H1 (cell line): ENCODE measurements at regions not wholly inside any gene's neighbourhood (a gene's known extent, or its start where the extent isn't known, plus 50 kb on each side); places are given as distances from the start of the nearest gene placed in this dataset.

Experiments
- CTCF ChIA-PET: fragments of 300-600 bp; sonication (Branson Sonifier 250); formaldehyde crosslinking; loops from one replicate; lab custom pipeline; 2021; ENCODE audit not compliant: partially characterized antibody; lab: Charles Lee
- POLR2A ChIA-PET: fragments of 300-600 bp; sonication (Branson Sonifier 250); formaldehyde crosslinking; loops from one replicate; lab custom pipeline; 2021; ENCODE audit warnings: inconsistent platforms; ENCODE audit not compliant: partially characterized antibody; lab: Charles Lee
- DNase-seq, 2 experiments: peaks; one replicate each; pipeline versions ENCODE4 v3.0.0 to v3.0.0-alpha.2; 2010 to 2022; ENCODE audit warnings: low spot score in 2 of 2, low read depth in 1 of 2, mixed read lengths in 1 of 2
- FAIRE-seq: peaks from 2 replicates; lab custom pipeline; 2011; peaks lifted over from hg19 to GRCh38; lab: Jason Lieb, UNC
- H2AFZ ChIP-seq: 2 replicates; pipeline ENCODE4 v1.8.1; 2012; ENCODE audit warnings: low read length, inconsistent platforms
- H2AK5ac ChIP-seq: 2 replicates; pipeline ENCODE4 v1.6.1; 2013; ENCODE audit warnings: low read depth, low read length
- H2BK120ac ChIP-seq: replicated peaks from 2 replicates; pipeline ENCODE3; 2013; ENCODE audit warnings: low read depth, low read length, inconsistent platforms
- H2BK12ac ChIP-seq: 2 replicates; pipeline ENCODE4 v1.6.1; 2013; ENCODE audit warnings: low read depth, low read length
- H2BK15ac ChIP-seq: 2 replicates; pipeline ENCODE4 v1.6.1; 2013; ENCODE audit warnings: low read length
- H2BK20ac ChIP-seq: 2 replicates; pipeline ENCODE4 v1.6.1; 2013; ENCODE audit warnings: low read length
- H2BK5ac ChIP-seq: 2 replicates; pipeline ENCODE4 v1.6.1; 2013; ENCODE audit warnings: low read depth, low read length
- H3K14ac ChIP-seq: 2 replicates; pipeline ENCODE4 v1.6.1; 2013; ENCODE audit warnings: inconsistent platforms; ENCODE audit not compliant: insufficient read length
- H3K18ac ChIP-seq: 2 replicates; pipeline ENCODE4 v1.6.1; 2013; ENCODE audit warnings: low read length; ENCODE audit errors: extremely low read depth
- H3K23ac ChIP-seq: 2 replicates; pipeline ENCODE4 v1.6.1; 2013; ENCODE audit warnings: inconsistent platforms; ENCODE audit not compliant: insufficient read length
- H3K23me2 ChIP-seq: 2 replicates; pipeline ENCODE4 v1.6.1; 2013; ENCODE audit warnings: low read depth, low read length
- H3K27ac ChIP-seq: 2 replicates; pipeline ENCODE4 v1.6.1; 2011; ENCODE audit warnings: low read depth, low read length, inconsistent platforms
- H3K27me3 ChIP-seq, 4 experiments: replicated peaks in 1 of 4; 1 replicate in 1 of 4; 2 replicates in 3 of 4; pipeline versions ENCODE4 v1.6.1 to v1.8.1; 2011 to 2013; ENCODE audit warnings: low read length in 3 of 4, mild to moderate bottlenecking in 3 of 4, inconsistent platforms in 2 of 4, mixed read lengths in 2 of 4, moderate library complexity in 1 of 4; ENCODE audit not compliant: control insufficient read depth in 3 of 4, insufficient read depth in 3 of 4; ENCODE audit errors: extremely low read depth in 1 of 4
- H3K36me3 ChIP-seq, 4 experiments: 2 replicates each; pipeline versions ENCODE4 v1.6.1 to v1.8.1; 2011 to 2013; ENCODE audit warnings: mild to moderate bottlenecking in 4 of 4, low read length in 3 of 4, moderate library complexity in 2 of 4, control low read depth in 1 of 4, inconsistent platforms in 1 of 4; ENCODE audit not compliant: insufficient read depth in 4 of 4, control insufficient read depth in 2 of 4
- H3K4ac ChIP-seq: replicated peaks from 2 replicates; pipeline ENCODE3; 2013; ENCODE audit warnings: low read length, low read depth, mixed read lengths, inconsistent platforms; ENCODE audit not compliant: insufficient read length
- H3K4me1 ChIP-seq, 4 experiments: replicated peaks in 1 of 4; 1 replicate in 1 of 4; 2 replicates in 3 of 4; pipeline versions ENCODE4 v1.6.1 to v1.8.1; 2011 to 2013; ENCODE audit warnings: low read length in 3 of 4, inconsistent platforms in 2 of 4, mixed read lengths in 1 of 4; ENCODE audit not compliant: insufficient read depth in 4 of 4, control insufficient read depth in 3 of 4
- H3K4me2 ChIP-seq, 2 experiments: 2 replicates each; pipeline versions ENCODE4 v1.6.1 to v1.8.1; 2011 to 2013; ENCODE audit warnings: low read depth in 2 of 2, low read length in 2 of 2, control low read depth in 1 of 2, inconsistent platforms in 1 of 2, mild to moderate bottlenecking in 1 of 2; ENCODE audit not compliant: insufficient read depth in 1 of 2
- H3K4me3 ChIP-seq, 4 experiments: fragments of 200-600, 300-600 bp in 1 of 4; sonication (generic), shearing (Covaris generic), sonication (Bioruptor Twin) in 1 of 4; 2 replicates each; pipeline versions ENCODE4 v1.5.1 to v1.8.1; 2011 to 2016; ENCODE audit warnings: low read length in 4 of 4, low read depth in 3 of 4, control low read depth in 2 of 4, inconsistent platforms in 2 of 4, mild to moderate bottlenecking in 2 of 4, mixed read lengths in 1 of 4, moderate library complexity in 1 of 4; ENCODE audit not compliant: insufficient read depth in 2 of 4; ENCODE audit errors: extremely low read depth in 1 of 4
- H3K56ac ChIP-seq: replicated peaks from 2 replicates; pipeline ENCODE3; 2013; ENCODE audit warnings: low read depth, mild to moderate bottlenecking, mixed read lengths, low read length, inconsistent platforms; ENCODE audit not compliant: insufficient read length
- H3K79me1 ChIP-seq: 2 replicates; pipeline ENCODE4 v1.6.1; 2013; ENCODE audit warnings: low read depth, low read length, control low read depth
- H3K79me2 ChIP-seq, 2 experiments: 2 replicates each; pipeline versions ENCODE4 v1.6.1 to v1.8.1; 2012 to 2013; ENCODE audit warnings: low read length in 2 of 2, mild to moderate bottlenecking in 2 of 2, inconsistent platforms in 1 of 2; ENCODE audit not compliant: insufficient read depth in 2 of 2, control insufficient read depth in 1 of 2
- H3K9ac ChIP-seq, 4 experiments: replicated peaks in 1 of 4; 1 replicate in 1 of 4; 2 replicates in 3 of 4; pipeline versions ENCODE4 v1.6.1 to v1.8.1; 2011 to 2013; ENCODE audit warnings: low read depth in 3 of 4, low read length in 3 of 4, control low read depth in 2 of 4, mild to moderate bottlenecking in 2 of 4, moderate library complexity in 2 of 4, inconsistent platforms in 1 of 4; ENCODE audit errors: extremely low read depth in 1 of 4
- H3K9me3 ChIP-seq, 2 experiments: 2 replicates each; pipeline versions ENCODE4 v1.6.1 to v1.8.1; 2012 to 2013; ENCODE audit warnings: mild to moderate bottlenecking in 2 of 2, moderate library complexity in 2 of 2, control low read depth in 1 of 2, inconsistent platforms in 1 of 2, low read depth in 1 of 2, low read length in 1 of 2, mixed read lengths in 1 of 2; ENCODE audit not compliant: insufficient read depth in 2 of 2
- H4K20me1 ChIP-seq, 2 experiments: replicated peaks in 1 of 2; 2 replicates each; pipeline versions ENCODE3 to v1.8.1; 2011 to 2013; ENCODE audit warnings: inconsistent platforms in 2 of 2, low read length in 2 of 2, mild to moderate bottlenecking in 1 of 2; ENCODE audit not compliant: insufficient read depth in 2 of 2, control insufficient read depth in 1 of 2
- H4K5ac ChIP-seq: 2 replicates; pipeline ENCODE4 v1.6.1; 2013; ENCODE audit warnings: low read length, low read depth, mixed read lengths, inconsistent platforms; ENCODE audit not compliant: insufficient read length
- H4K8ac ChIP-seq: 2 replicates; pipeline ENCODE4 v1.8.0; 2013; ENCODE audit warnings: mild to moderate bottlenecking, moderate library complexity, low read length, inconsistent platforms; ENCODE audit not compliant: insufficient read depth; ENCODE audit errors: extremely low read depth
- H4K91ac ChIP-seq: replicated peaks from 2 replicates; pipeline ENCODE3; 2013; ENCODE audit warnings: low read length, mixed read lengths, inconsistent platforms; ENCODE audit not compliant: insufficient read length
- BACH1 ChIP-seq: IDR thresholded peaks from 2 replicates; pipeline ENCODE4 v1.6.1; 2012; ENCODE audit warnings: low read length, improper control_type of control experiment
- CHD1 ChIP-seq: IDR thresholded peaks from 2 replicates; pipeline ENCODE4 v1.6.1; 2012; ENCODE audit warnings: low read depth, low read length, improper control_type of control experiment
- HDAC6 ChIP-seq: IDR thresholded peaks from one replicate; pipeline ENCODE4 v1.7.1; 2012; ENCODE audit warnings: low read depth, mild to moderate bottlenecking, inconsistent platforms, low read length, moderate library complexity
- KDM4A ChIP-seq: IDR thresholded peaks from one replicate; pipeline ENCODE4 v1.7.1; 2012; ENCODE audit warnings: low read depth, mild to moderate bottlenecking, moderate library complexity, low read length, inconsistent platforms; ENCODE audit not compliant: severe bottlenecking
- MAX ChIP-seq: IDR thresholded peaks from 2 replicates; pipeline ENCODE4 v1.6.1; 2012; ENCODE audit warnings: inconsistent platforms
- POU5F1 ChIP-seq: IDR thresholded peaks from 2 replicates; pipeline ENCODE4 v1.6.1; 2011; ENCODE audit warnings: low read depth, mild to moderate bottlenecking, low read length, moderate library complexity
- RAD21 ChIP-seq, 2 experiments: IDR thresholded peaks in 1 of 2; conservative IDR thresholded peaks in 1 of 2; 2 replicates each; pipeline ENCODE4 v1.6.1; 2011; ENCODE audit warnings: low read depth in 2 of 2, low read length in 2 of 2, improper control_type of control experiment in 1 of 2, inconsistent platforms in 1 of 2, mild to moderate bottlenecking in 1 of 2, moderate library complexity in 1 of 2
- TCF12 ChIP-seq: IDR thresholded peaks from 2 replicates; pipeline ENCODE4 v1.6.1; 2011; ENCODE audit warnings: low read depth, mild to moderate bottlenecking, low read length
- WGBS, 2 experiments: shearing (Covaris generic) in 1 of 2; methylation state at CpG; one replicate each; pipeline versions ENCODE4 v1.1.6 to v1.1.7; 2013 to 2015; ENCODE audit warnings: low lambda C conversion rate in 2 of 2, mixed read lengths in 2 of 2, inconsistent platforms in 1 of 2, low coverage in 1 of 2, missing lambda C conversion rate in 1 of 2; ENCODE audit not compliant: insufficient replicate concordance in 2 of 2, insufficient coverage in 1 of 2, insufficient read length in 1 of 2; ENCODE audit errors: extremely low coverage in 1 of 2, missing lambda C conversion rate in 1 of 2; 5-methylcytosine and 5-hydroxymethylcytosine counted together

DNA sequence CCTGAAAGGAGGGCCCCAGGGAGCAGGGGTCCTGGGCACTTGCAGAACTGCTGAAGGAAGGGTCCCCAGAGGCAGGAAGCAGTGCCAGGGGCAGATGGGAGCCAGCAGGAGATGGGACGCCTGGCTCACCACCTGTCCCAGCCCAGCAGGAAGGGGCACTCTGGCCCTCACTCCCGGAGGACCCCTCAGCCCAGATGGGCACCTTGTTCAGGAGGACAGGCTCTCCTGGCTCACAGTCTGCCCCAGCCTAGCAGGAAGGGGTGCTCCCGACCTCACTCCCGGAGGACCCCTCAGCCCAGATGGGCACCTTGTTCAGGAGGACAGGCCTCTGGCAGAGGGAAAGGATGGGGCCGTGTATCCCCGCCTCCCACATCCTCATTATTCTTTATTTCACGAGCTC lies 331.4 kb upstream of the SHH start:
- Histone ChIP-seq H2AFZ (no peak overlapping the region), H3K27me3 (no peaks in the 10 kb centered on the region), H2BK12ac (no peak overlapping the region), H3K4ac (no peak overlapping the region), H2BK5ac (no peak overlapping the region), H2AK5ac (no peak overlapping the region), H3K18ac (no peak overlapping the region), H3K4me1 (no peaks in the 10 kb centered on the region), H4K8ac (peak overlapping the region; percentile 46; the same call in 1 of the 2 replicates), H3K4me2 (no peak overlapping the region), H2BK20ac (no peak overlapping the region), H3K79me2 (no peaks in the 10 kb centered on the region), H2BK15ac (no peak overlapping the region), H2BK120ac (no peak overlapping the region), H4K91ac (no peak overlapping the region), H3K4me3 (no peak overlapping the region), H3K56ac (no peak overlapping the region), H3K9me3 (no peaks in the 10 kb centered on the region), H3K9ac (no peak overlapping the region), H3K36me3 (no peaks in the 10 kb centered on the region), H3K23me2 (no peaks in the 10 kb centered on the region), H3K23ac (no peak overlapping the region), H3K14ac (no peak overlapping the region), H4K5ac (no peak overlapping the region), H3K79me1 (no peaks in the 10 kb centered on the region), H3K27ac (no peak overlapping the region), H4K20me1 (no peaks in the 10 kb centered on the region)
- DNase-seq: no peak
- ChIA-PET CTCF (interaction anchor here (0.6 to 1.0 kb wide), 2 partner anchors 12 to 1194 kb away, joined by 3 to 4 read pairs; no protein-coding TSS in a partner anchor), POLR2A (no interaction called here)
- 90% methylated on average over 3 of the region's 7 CpGs; no CpG with 5 or more reads in 1 of the 2 experiments for WGBS, 2 experiments
- no peak for FAIRE-seq
- no peak for TF ChIP-seq POU5F1
- no peak for TF ChIP-seq RAD21 (IDR thresholded peaks at IDR 0.05 in 1 of 2, conservative IDR thresholded peaks at IDR 0.05 in 1 of 2; ENCODE audit: low read depth in 2 of 2, low read length in 2 of 2)
- no peak for TF ChIP-seq MAX
- no peak for TF ChIP-seq CHD1
- TF ChIP-seq BACH1: no peak
- TF ChIP-seq TCF12: no peak
- no peak for TF ChIP-seq HDAC6
- no peak for TF ChIP-seq KDM4A
